Erythroblast (primary cell): ENCODE measurements at regions not wholly inside any gene's neighbourhood (a gene's known extent, or its start where the extent isn't known, plus 50 kb on each side); places are given as distances from the start of the nearest gene placed in this dataset.

ENCODE experiments used
- GATA1 ChIP-seq: IDR thresholded peaks from 2 replicates; pipeline ENCODE4 v1.6.1; 2011; ENCODE audit warnings: low read depth, mild to moderate bottlenecking, control low read depth, low read length, moderate library complexity
- POLR2A ChIP-seq: IDR thresholded peaks from 2 replicates; pipeline ENCODE4 v1.6.1; 2011; ENCODE audit warnings: mild to moderate bottlenecking, low read length

GRCh38 chr9:85359161-85359560 is 382.6 kb downstream of the AGTPBP1 start:
- no peak for TF ChIP-seq POLR2A
- TF ChIP-seq GATA1, result no peak
